Stimulated activated CD4-positive, alpha-beta T cell treated with anti-CD3 and anti-CD28 coated beads, Interleukin-4, amount 100 ng/mL, for 4 hours (primary cell): ENCODE measurements at regions not wholly inside any gene's neighbourhood (a gene's known extent, or its start where the extent isn't known, plus 50 kb on each side); places are given as distances from the start of the nearest gene placed in this dataset.

Experiments
- DNase-seq, 2 experiments: peaks; one replicate each; pipeline ENCODE4 v3.0.0-alpha.2; 2020

DNA sequence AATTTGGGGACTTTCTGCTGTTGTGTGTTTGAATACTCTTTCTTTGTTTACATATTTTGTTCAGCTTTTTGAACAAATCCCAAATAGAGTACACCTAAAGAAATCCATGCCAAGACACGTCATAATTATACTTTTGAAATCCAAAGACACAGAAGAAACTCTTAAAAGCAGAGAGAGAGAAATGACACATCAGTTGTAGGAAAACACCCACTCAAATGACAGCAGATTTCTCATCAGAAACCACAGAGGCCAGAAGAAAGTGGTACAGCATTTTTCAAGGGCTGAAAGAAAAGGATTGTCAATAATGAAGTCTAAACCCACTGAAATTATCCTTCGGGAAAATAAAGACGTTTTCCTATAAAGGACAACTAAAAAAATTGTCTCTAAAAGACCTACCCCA, 378.6 kb downstream of the GADD45G start:
- DNase-seq = no peak

- DNase-seq = no peak
Observed at GRCh38 chr9:89984214-89984613, 379.4 kb downstream of the GADD45G start.

DNA sequence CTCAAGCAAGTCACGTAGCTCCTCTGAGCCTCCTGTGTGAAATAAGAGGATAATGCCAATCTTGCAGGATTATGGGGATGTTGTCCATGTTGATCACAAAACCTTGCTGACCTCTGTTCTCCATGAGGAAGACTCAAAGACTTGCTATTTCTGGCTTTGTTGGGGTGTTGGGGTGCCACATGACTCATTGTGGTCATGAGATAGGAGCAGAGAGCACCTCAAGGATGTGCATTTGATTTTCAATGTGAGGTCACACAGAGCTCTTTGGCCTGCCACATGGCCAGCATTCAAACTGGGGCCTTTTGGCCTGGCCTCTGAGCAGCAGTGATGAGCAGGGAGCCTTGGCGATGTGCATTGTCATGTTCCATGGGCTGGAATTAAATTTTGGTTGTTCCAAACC, 380.3 kb downstream of the GADD45G start:
- no peak for DNase-seq

GRCh38 chr9:89986190-89986589, 381.4 kb downstream of the GADD45G start:
- no peak for DNase-seq

GRCh38 chr9:89988458-89988857, 383.6 kb downstream of the GADD45G start:
- DNase-seq = no peak

GRCh38 chr9:89991204-89991790, 386.5 kb downstream of the GADD45G start:
- no peak for DNase-seq

DNA sequence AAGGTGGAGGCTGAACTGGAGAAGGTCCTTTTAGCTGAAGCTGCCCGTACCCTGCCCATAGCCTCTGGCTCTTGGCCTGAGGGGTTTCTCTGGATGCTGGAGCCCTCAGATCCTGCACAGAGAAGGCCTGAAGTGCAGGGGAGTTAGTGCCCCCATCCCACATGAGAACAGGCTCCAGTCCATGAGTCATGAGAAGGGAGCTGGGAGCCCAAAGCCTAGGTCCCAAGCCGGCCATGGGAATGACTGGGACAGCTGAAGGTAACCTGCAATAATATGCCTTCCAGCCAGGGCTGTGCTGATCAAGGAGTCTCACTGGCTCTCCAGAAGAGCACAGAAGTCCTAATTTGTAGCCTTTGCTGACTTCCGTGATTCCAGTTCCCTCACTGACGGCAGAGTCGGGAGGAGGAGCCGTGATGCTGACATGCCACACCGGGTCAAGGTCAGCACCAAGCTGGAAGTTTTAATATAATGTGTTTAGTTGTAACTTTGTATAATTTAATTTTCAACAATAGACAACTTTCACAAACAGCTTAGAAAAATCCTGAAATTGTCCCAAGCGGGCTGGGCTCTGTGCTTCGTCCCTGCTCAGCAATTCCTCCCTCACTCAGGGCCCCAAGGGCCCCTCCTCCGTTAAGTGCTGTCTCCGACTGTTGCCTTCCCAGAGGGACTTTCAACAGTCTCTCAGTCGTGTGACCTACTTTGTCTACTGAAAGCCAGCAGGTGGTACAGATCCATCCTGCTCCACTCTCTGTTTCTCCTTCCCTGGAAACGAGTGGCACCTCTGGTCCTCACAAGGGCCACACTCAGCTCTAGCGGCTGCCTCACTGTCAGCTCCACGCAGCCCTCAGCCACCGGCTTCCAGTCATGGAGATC, 387.8 kb downstream of the GADD45G start:
- no peak for DNase-seq

DNA sequence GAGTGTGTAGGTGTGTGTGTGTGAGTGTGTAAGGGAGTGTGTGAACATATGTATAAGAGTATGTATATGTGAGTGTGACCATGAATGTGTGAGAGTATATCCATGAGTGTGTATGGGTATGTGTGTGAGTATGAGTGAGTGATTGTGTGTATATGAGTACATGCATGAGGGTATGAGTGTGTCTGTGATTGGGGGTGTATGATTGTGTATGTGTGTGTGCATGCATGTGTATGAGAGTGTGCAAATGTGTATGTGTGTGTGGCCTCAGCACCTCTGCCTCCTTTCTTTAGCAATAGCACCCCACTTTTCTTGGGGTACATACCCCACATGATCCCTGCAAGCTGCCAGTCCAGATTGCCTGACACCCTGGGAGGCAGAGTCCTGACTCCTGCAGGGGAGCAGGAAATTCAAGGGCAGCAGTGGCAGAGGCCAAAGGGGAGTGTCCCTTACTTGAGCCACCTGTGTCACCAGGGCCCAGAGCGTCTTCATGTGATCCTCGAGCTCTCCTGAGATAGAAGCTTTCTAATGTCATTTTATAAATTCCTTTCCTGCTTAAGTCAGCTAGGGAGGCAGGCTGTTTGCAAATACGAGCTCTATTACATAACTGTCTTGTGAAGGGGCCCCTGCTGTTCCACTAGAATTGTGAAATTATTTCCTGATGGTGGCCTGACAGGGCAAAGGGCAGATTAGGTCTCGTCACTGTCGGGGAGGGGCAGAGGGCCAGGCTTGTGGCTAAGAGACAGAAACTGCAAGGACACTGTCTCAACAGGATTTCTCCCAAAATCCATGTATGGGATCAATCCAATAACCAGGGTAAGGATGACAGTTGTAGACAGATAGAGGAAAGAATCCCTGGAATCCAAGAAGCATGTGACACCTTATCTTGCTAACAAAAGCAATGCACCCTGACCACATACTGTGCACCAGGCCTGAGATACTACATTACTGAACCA, 389.1 kb downstream of the GADD45G start:
- DNase-seq = no peak

- DNase-seq = no peak
Observed at GRCh38 chr9:89994988-89995613, 390.3 kb downstream of the GADD45G start.

DNA sequence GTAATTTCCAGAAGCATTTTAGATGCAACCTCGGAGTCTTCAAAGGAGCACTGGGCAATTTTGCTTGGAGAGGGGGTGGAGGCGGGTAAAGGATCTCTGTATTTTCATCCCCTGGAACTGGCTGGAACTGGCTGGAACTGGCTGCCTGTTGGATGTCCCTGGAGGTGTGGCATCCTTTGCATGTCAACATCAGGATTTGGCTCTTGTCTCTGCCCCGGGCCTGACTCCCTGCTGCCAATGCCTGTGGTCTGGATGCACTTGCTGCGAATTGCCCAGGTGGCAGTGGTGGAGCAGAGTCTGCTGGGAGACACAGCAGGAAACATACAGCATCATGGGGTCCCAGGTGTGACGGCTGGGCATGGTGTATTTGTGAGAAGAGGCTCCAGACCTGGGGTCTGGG, 391.3 kb downstream of the GADD45G start:
- no peak for DNase-seq

- no peak for DNase-seq
Observed at GRCh38 chr9:89996773-89997172, 392.0 kb downstream of the GADD45G start.

GRCh38 chr9:89998633-89999032, 393.8 kb downstream of the GADD45G start:
- no peak for DNase-seq

GRCh38 chr9:89999176-89999533, 394.3 kb downstream of the GADD45G start:
- no peak for DNase-seq

DNA sequence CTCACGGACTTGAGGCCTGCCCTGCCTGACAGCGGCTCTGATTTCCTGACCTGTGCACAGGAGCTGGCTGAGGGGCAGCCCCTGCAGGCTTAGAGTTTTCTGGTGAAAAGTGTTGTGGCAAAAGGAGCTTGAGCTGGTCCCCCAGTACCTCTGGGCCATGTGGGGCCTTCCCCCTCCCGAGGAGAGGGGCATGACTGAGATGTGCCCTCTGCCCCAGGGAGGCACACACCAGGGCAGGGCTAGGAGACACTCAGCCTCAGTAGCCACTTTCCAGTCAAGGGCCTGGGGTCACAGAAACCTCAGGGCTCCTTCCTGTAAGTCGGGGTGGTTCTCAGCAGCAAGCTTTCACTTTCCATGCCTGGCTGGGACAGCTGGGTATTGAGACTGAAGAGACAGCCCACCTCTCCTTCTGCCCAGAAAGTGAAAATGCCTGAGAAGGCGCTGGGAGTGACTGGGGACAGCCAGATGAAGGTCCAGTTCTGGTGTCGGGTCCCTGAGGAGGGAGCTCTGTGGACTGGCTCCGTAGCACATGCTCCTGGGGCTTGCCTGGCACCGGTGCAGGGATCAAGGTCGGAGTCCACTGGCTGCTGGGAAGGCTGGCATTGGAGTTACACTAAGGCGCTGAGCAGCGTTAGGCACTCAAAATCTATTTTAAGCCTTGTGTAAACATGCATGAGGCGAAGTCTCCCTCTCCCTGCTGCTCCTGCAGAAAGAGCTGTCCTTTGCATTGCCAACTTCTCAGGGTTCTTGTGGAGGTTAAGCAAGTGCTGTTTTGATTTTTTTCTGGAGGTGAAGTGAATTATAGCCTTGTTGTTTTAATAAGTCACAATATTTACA, 394.9 kb downstream of the GADD45G start:
- DNase-seq = peak; percentile 38 to 72

GRCh38 chr9:90000925-90001324, 396.1 kb downstream of the GADD45G start:
- no peak for DNase-seq

- DNase-seq = no peak
Observed at GRCh38 chr9:90001747-90002146, 396.9 kb downstream of the GADD45G start.

DNA sequence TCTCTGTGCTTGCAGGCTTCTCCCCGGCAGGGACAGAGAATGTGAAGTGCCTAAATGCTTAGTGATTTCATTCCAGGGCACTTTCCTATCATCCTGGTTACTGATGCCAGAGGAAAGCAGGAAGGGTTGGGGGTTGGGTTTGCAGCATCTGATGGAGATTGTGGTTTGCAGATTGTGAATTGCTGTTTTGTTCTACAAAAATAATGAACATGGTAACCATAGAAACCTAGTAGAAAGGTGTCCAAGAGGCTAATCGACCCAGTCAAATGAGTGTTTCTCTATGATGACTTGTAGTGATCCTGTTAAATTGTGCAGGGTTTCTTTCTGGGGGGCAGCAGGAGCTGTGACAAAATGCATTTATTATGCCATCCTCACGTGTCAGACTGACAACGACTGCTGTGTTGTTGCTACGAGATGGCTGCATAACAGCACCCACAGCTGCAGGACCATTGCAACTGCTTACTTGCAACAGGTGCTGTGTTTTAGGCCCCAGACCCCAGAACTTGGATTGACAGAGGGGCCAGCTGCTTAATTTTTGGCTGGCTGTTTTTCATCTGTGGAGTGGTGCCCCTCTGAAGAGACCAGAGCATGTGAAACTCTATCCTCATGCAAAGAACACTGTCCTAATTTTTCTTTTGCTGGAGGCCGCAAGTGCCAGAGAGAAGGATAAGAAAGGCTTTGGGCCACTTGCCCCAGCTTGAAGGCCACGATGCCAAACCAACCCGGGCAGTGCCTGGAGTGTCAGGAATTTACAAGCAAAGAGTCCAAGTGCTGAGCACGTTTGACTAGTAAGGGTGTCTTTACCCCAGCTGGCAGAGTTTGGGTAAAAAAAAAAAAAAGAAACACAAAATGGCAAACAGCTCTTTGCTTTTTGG, 397.8 kb downstream of the GADD45G start:
- no peak for DNase-seq

DNA sequence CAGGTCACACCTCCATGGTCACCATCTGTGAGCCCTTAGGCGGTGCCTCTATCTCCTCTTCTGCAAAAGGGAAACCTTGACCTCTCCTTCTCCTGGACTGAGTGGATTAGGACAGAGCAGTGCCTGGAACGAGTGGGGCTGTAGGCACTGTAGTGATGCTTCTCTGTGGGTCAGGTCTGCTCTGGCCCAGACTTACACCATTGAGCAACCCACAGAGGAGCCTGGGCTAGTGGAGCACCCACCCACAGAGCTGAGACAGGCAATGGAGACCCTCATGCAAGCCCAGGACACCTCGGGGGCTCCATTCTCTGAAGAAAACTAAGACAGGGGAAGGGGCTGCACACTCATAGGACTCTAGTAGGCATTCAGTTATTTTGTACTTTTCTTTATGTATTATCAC, 400.6 kb downstream of the GADD45G start:
- no peak for DNase-seq

GRCh38 chr9:90007516-90008440, 403.0 kb downstream of the GADD45G start:
- no peak for DNase-seq

DNA sequence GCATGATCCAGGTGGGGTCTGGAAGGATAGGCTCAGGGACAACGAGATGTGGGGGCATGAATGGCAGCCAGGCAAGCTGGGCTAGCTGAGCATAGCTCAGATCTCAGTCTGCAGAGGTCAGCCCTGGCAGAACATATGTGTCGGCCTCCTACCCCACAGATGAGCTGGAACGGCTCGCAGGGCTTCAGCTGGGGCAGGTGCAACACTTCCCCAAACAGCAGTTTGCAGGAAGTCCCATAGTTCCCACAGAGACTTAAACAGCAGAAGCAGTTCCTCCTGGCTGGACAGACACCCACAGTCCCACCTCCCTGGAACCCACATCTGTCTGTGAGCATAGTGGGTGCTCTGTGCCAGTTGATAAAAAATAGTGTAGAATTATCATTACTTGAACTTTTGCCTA, 404.6 kb downstream of the GADD45G start:
- no peak for DNase-seq
